Left lung (tissue), 4 donors: ENCODE measurements at regions not wholly inside any gene's neighbourhood (a gene's known extent, or its start where the extent isn't known, plus 50 kb on each side); places are given as distances from the start of the nearest gene placed in this dataset.
A peak's percentile ranks its signal among the peaks of the same experiment; 100 is the strongest.
"Not testable (repeated sequence)": the region's sequence is repeated elsewhere in the genome, so short reads cannot be mapped to it uniquely, and the experiment has no call there.

ENCODE experiments used
- ATAC-seq: fragments of 200-7000 bp; cut with Tn5 transposase; one replicate; pipeline ENCODE4 v1.9.1; 2020; ENCODE audit warnings: moderate library complexity
- DNase-seq, 4 donors: peaks; one replicate each; pipeline ENCODE4 v3.0.0-alpha.2; 2013 to 2020
- H3K27ac ChIP-seq, 2 donors: fragments of 200-600 bp; sonication (generic) in 1 of 2; one replicate each; pipeline versions ENCODE4 v1.5.0 to v1.8.0; 2020 to 2021
- H3K27me3 ChIP-seq, 2 donors: fragments of 200-600 bp; sonication (generic) in 1 of 2; one replicate each; pipeline versions ENCODE4 v1.5.0 to v1.8.0; 2020 to 2021
- H3K36me3 ChIP-seq, 2 donors: fragments of 200-600 bp; sonication (generic) in 1 of 2; one replicate each; pipeline versions ENCODE4 v1.5.0 to v1.8.0; 2020 to 2021
- H3K4me1 ChIP-seq, 2 donors: fragments of 200-600 bp; one replicate each; pipeline ENCODE4 v1.8.0; 2021
- H3K4me3 ChIP-seq, 2 donors: fragments of 200-600 bp; sonication (generic) in 1 of 2; one replicate each; pipeline versions ENCODE4 v1.5.0 to v1.8.0; 2020 to 2021; ENCODE audit warnings: mild to moderate bottlenecking in 1 of 2
- H3K9me3 ChIP-seq, 2 donors: fragments of 200-600 bp; sonication (generic) in 1 of 2; one replicate each; pipeline versions ENCODE4 v1.5.0 to v1.8.0; 2020 to 2021
- intact Hi-C, 2 donors: fragments of 100-400 bp; cut with DNase I; formaldehyde crosslinking; loops; one replicate each; pipeline versions ENCODE4 v1.11.2 to v1.14.2; 2022
- TF ChIP-seq, protein P1 (sequence below), 2 donors: fragments of 200-600 bp; sonication (generic) in 1 of 2; IDR thresholded peaks; one replicate each; pipeline versions ENCODE4 v1.5.0 to v1.8.0; 2021; ENCODE audit warnings: antibody characterized with exemption in 2 of 2
- donor health status: DM: no; HTN: yes; CAD: no.
- donor health status: DM: no; HTN: no; CAD: no.

DNA sequence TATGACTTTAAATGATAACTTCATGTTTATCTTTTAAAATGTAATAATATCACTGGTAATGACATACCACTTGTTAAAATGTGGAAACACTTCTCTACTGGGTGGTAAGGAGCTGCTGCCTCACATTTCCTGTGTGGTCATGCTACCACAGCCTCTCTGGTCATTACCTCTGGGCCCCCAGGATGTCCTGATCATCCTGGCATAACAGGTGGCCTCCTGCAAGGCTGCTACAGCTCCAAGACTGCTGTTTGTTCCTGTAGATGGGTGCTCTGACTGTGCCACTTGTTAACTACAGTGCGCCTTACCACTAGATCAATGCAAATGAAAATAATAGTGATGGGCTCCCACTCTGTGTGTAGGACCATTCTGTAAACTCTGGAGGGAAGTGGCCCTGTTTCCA lies 500.2 kb upstream of the SPRED2 start:
- TF ChIP-seq, protein P1, sequence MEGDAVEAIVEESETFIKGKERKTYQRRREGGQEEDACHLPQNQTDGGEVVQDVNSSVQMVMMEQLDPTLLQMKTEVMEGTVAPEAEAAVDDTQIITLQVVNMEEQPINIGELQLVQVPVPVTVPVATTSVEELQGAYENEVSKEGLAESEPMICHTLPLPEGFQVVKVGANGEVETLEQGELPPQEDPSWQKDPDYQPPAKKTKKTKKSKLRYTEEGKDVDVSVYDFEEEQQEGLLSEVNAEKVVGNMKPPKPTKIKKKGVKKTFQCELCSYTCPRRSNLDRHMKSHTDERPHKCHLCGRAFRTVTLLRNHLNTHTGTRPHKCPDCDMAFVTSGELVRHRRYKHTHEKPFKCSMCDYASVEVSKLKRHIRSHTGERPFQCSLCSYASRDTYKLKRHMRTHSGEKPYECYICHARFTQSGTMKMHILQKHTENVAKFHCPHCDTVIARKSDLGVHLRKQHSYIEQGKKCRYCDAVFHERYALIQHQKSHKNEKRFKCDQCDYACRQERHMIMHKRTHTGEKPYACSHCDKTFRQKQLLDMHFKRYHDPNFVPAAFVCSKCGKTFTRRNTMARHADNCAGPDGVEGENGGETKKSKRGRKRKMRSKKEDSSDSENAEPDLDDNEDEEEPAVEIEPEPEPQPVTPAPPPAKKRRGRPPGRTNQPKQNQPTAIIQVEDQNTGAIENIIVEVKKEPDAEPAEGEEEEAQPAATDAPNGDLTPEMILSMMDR (IDR thresholded peaks at IDR 0.05) = no peak
- H3K9me3 ChIP-seq = no peaks in the 10 kb centered on the region

DNA sequence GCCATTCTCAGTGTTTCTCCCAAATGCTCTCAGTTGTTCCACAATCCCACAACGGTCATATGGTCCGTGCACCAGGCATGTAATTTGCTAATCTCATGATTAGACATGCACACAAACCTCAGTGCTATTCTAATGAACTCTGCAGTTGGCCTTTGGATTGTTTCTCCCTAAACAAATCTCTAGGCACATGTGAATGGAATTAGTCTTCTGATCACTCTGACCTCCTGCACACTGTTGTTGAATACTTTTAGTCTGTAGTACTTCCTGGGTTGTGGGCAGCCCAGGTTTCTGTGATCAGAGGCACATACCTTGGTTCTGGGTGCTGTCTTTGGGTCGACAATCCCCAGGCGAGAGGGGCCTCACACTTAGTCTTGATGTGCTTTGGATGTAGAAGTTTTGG lies 498.7 kb upstream of the SPRED2 start:
- Histone ChIP-seq H3K36me3 (no peaks in the 10 kb centered on the region), H3K4me1 (no peaks in the 10 kb centered on the region), H3K9me3 (no peaks in the 10 kb centered on the region), H3K4me3 (no peak overlapping the region), H3K27me3 (no peaks in the 10 kb centered on the region), H3K27ac (no peak overlapping the region)
- DNase-seq = no peak
- intact Hi-C loops = no loop called here
- ATAC-seq = no peak
- TF ChIP-seq, protein P1 (IDR thresholded peaks at IDR 0.05) = no peak

More for the DNA sequence above, 500.2 kb upstream of the SPRED2 start:
- no peaks in the 10 kb centered on the region for H3K27me3 ChIP-seq
- no peaks in the 10 kb centered on the region for H3K4me1 ChIP-seq
- intact Hi-C loops = no loop called here
- H3K4me3 ChIP-seq = no peak overlapping the region
- no peaks in the 10 kb centered on the region for H3K36me3 ChIP-seq
- H3K27ac ChIP-seq = no peak overlapping the region
- ATAC-seq (no peak), DNase-seq (no peak)

DNA sequence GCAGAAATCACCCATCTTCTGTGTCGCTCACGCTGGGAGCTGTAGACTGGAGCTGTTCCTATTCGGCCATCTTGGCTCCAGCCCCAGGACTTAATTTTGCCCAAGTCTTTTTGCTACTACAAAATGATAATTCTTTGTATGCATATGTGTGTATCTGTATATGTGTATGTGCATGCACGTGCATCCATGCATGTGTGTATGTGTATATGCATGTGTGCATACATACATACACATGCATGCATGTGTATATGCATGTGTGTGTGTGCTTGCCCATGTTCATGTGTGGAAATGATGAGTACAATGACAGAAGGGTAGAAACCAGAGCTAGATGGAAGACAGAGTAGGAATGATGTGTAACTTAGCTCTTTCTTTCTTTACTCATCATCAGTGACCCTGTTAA lies 497.9 kb upstream of the SPRED2 start:
- no peak for ATAC-seq
- no peaks in the 10 kb centered on the region for H3K36me3 ChIP-seq
- H3K4me1 ChIP-seq = no peaks in the 10 kb centered on the region
- no peaks in the 10 kb centered on the region for H3K9me3 ChIP-seq
- H3K27ac ChIP-seq = no peak overlapping the region
- H3K27me3 ChIP-seq = no peaks in the 10 kb centered on the region
- intact Hi-C loops = no loop called here
- TF ChIP-seq, protein P1 (IDR thresholded peaks at IDR 0.05) = no peak
- DNase-seq = no peak
- H3K4me3 ChIP-seq = no peak overlapping the region

DNA sequence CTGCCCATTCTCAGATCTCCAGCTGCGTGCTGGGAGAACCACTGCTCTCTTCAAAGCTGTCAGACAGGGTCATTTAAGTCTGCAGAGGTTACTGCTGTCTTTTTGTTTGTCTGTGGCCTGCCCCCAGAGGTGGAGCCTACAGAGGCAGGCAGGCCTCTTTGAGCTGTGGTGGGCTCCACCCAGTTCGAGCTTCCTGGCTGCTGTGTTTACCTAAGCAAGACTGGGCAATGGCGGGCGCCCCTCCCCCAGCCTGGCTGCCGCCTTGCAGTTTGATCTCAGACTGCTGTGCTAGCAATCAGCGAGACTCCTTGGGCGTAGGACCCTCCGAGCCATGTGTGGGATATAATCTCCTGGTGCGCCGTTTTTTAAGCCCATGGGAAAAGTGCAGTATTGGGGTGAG lies 497.3 kb upstream of the SPRED2 start:
- H3K27me3 ChIP-seq, H3K4me3 ChIP-seq: not testable (repeated sequence)

DNA sequence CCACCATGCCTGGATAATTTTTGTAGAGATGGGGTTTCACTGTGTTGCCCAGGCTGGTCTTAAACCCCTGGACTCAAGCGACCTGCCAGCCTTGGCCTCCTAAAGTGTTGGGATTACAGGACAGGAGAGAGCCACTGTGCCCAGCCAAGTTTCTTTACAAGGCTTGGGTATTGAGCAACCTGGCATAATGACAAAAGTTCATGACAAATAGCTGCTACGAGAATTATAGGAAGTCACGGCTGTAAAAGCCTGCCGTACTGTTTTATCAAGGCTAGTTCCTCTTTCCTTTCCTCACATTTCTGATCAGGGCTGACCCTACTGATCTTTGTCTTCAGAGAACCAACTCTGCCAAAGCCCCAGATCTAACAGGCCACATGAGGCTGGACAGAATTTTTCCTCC lies 490.4 kb upstream of the SPRED2 start:
- peak in 2 of 4 donors; percentile 31 to 58 for DNase-seq
- TF ChIP-seq, protein P1 (IDR thresholded peaks at IDR 0.05) = no peak
- H3K4me1 ChIP-seq = peaks cover 0 to 16% of the 10 kb centered on the region in 2 donors
- intact Hi-C loops = no loop called here
- H3K9me3 ChIP-seq = no peaks in the 10 kb centered on the region
- H3K36me3 ChIP-seq = no peaks in the 10 kb centered on the region
- H3K27me3 ChIP-seq = no peaks in the 10 kb centered on the region
- H3K4me3 ChIP-seq = no peak overlapping the region
- H3K27ac ChIP-seq = peak overlapping the region in 1 of 2 donors; percentile 25
- ATAC-seq = peak; percentile 80

More for the DNA sequence above, 497.3 kb upstream of the SPRED2 start:
- intact Hi-C loops, DNase-seq, H3K4me1 ChIP-seq, H3K27ac ChIP-seq, H3K36me3 ChIP-seq, ATAC-seq, H3K9me3 ChIP-seq: not testable (repeated sequence)

DNA sequence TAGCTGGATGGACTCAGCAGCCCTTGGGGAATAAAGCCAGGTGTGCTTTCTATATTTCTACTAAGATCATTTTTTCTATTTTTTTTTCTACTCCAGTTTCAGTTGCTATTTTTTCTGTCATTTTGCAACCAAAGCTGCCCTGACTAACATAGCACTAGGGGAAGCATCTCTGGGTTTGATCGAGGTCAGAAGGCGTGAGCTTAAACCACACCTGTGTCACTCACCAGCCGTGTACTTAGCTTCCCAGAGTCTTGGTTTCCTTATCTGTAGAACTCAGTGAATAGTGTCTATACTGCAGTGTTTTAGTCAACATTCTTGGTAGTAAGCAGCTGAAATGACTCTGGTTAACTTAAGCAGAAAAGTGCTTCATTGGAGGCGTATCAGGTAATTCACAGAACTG lies 489.6 kb upstream of the SPRED2 start:
- Histone ChIP-seq H3K9me3 (no peaks in the 10 kb centered on the region), H3K27me3 (no peaks in the 10 kb centered on the region), H3K27ac (no peak overlapping the region), H3K4me3 (no peak overlapping the region), H3K36me3 (no peaks in the 10 kb centered on the region), H3K4me1 (peaks cover 0 to 16% of the 10 kb centered on the region in 2 donors)
- TF ChIP-seq, protein P1 (IDR thresholded peaks at IDR 0.05) = no peak
- no peak for DNase-seq
- no peak for ATAC-seq
- intact Hi-C loops = no loop called here
